ENCODE measurements at regions not wholly inside any gene's neighbourhood (a gene's known extent, or its start where the extent isn't known, plus 50 kb on each side); places are given as distances from the start of the nearest gene placed in this dataset.

GRCh38 chr11:97332271-97332670, 942.5 kb downstream of the JRKL start:
- TF ChIP-seq EZH2phosphoT487 (IDR thresholded peaks at IDR 0.05; ENCODE audit: low read depth) (no peak), CTCF (IDR thresholded peaks at IDR 0.05; ENCODE audit: low read depth, low read length) (no peak)

All from OCI-LY3 (cell line).